GM18907 (cell line): ENCODE measurements at regions not wholly inside any gene's neighbourhood (a gene's known extent, or its start where the extent isn't known, plus 50 kb on each side); places are given as distances from the start of the nearest gene placed in this dataset.

ENCODE experiments used
- ATAC-seq: cut with Tn5 transposase; IDR thresholded peaks from one replicate; pipeline ENCODE4 v1.9.1; 2021; ENCODE audit warnings: mild to moderate bottlenecking, moderate library complexity; ENCODE audit not compliant: unreplicated experiment

- ATAC-seq = no peak
These were observed 413.4 kb downstream of the SOX9 start for GRCh38 chr17:72534265-72534664.

- no peak for ATAC-seq
These were observed 414.0 kb downstream of the SOX9 start for GRCh38 chr17:72534776-72535175.

- no peak for ATAC-seq
These were observed 414.5 kb downstream of the SOX9 start for GRCh38 chr17:72535346-72535745.

- no peak for ATAC-seq
These were observed 415.0 kb downstream of the SOX9 start for GRCh38 chr17:72535779-72536178.

- no peak for ATAC-seq
These were observed 416.0 kb downstream of the SOX9 start for GRCh38 chr17:72536788-72537187.

- ATAC-seq = no peak
These were observed 417.6 kb downstream of the SOX9 start for GRCh38 chr17:72538443-72538842.

- no peak for ATAC-seq
These were observed 418.1 kb downstream of the SOX9 start for GRCh38 chr17:72538901-72539352.

- ATAC-seq = peak; percentile 92
These were observed 419.4 kb downstream of the SOX9 start for GRCh38 chr17:72539981-72540897.

GRCh38 chr17:72542317-72542716 lies 421.5 kb downstream of the SOX9 start:
- no peak for ATAC-seq

GRCh38 chr17:72545766-72546165 lies 424.9 kb downstream of the SOX9 start:
- ATAC-seq = no peak

- no peak for ATAC-seq
These were observed 432.4 kb downstream of the SOX9 start for GRCh38 chr17:72553051-72553755.

GRCh38 chr17:72554508-72554907 lies 433.7 kb downstream of the SOX9 start:
- ATAC-seq = no peak

GRCh38 chr17:72555052-72555451 lies 434.2 kb downstream of the SOX9 start:
- no peak for ATAC-seq

- peak; percentile 76 for ATAC-seq
These were observed 436.4 kb downstream of the SOX9 start for GRCh38 chr17:72556944-72557826.

- no peak for ATAC-seq
These were observed 438.2 kb downstream of the SOX9 start for GRCh38 chr17:72558971-72559476.

- ATAC-seq = peak; percentile 61
These were observed 439.8 kb downstream of the SOX9 start for GRCh38 chr17:72560303-72561247.

- no peak for ATAC-seq
These were observed 440.4 kb downstream of the SOX9 start for GRCh38 chr17:72561266-72561665.

GRCh38 chr17:72561680-72562079 lies 440.9 kb downstream of the SOX9 start:
- no peak for ATAC-seq

- no peak for ATAC-seq
These were observed 441.9 kb downstream of the SOX9 start for GRCh38 chr17:72562615-72563188.
